ENCODE measurements at regions not wholly inside any gene's neighbourhood (a gene's known extent, or its start where the extent isn't known, plus 50 kb on each side); places are given as distances from the start of the nearest gene placed in this dataset.

DNA sequence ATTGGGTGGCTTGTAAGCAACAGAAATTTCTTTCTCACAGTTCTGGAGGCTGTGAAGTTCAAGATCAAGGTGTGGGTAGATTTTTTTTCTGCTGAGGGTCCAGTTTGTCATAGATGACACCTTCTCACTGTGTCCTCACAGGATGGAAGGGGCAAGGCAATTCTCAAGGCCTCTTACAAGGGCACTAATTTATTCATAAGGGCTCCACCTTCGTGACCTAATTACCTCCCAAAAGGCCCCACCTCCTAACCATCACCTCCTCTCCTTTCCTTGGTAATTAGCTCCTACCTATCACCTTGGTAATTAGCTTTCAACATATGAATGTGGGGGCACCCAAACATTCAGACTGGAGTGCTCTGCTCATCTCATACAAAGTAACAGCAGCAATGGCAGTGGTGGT is 92.3 kb upstream of the CD44 start:
- TF ChIP-seq POLR2A (IDR thresholded peaks at IDR 0.05; ENCODE audit: low read length): no peak
- no peak for TF ChIP-seq GATA1 (IDR thresholded peaks at IDR 0.05; ENCODE audit: low read depth, low read length)

Measured in erythroblast (primary cell).